ENCODE measurements at regions not wholly inside any gene's neighbourhood (a gene's known extent, or its start where the extent isn't known, plus 50 kb on each side); places are given as distances from the start of the nearest gene placed in this dataset.

- Histone ChIP-seq H3K4me1 (no peaks in the 10 kb centered on the region), H3K27me3 (replicated peaks; ENCODE audit: control insufficient read depth, insufficient read depth, low read length) (no peaks in the 10 kb centered on the region), H3K36me3 (ENCODE audit: control insufficient read depth, insufficient read depth, low read length) (no peaks in the 10 kb centered on the region), H3K4me3 (ENCODE audit: low read depth, low read length) (no peak overlapping the region), H3K9me3 (peaks cover 9% of the 10 kb centered on the region; the same call in 1 of the 2 replicates)
- Mint-ChIP-seq H3K9me3 (ENCODE audit: unreplicated experiment) (peaks cover 18% of the 10 kb centered on the region), H3K27ac (ENCODE audit: unreplicated experiment) (no peak overlapping the region), H3K27me3 (ENCODE audit: insufficient read depth, unreplicated experiment) (no peaks in the 10 kb centered on the region), H3K36me3 (ENCODE audit: insufficient read depth, unreplicated experiment) (no peaks in the 10 kb centered on the region), H3K4me3 (ENCODE audit: unreplicated experiment) (no peak overlapping the region), H3K4me1 (ENCODE audit: low read depth, unreplicated experiment) (no peaks in the 10 kb centered on the region)
- CTCF ChIA-PET, result no interaction called here
- intact Hi-C loops (cut with micrococcal nuclease; ENCODE audit: unreplicated experiment), result no loop called here
- no TSS peak for BruUV-seq (replicated peaks)
- no peak for DNase-seq
- TF ChIP-seq, protein P1, sequence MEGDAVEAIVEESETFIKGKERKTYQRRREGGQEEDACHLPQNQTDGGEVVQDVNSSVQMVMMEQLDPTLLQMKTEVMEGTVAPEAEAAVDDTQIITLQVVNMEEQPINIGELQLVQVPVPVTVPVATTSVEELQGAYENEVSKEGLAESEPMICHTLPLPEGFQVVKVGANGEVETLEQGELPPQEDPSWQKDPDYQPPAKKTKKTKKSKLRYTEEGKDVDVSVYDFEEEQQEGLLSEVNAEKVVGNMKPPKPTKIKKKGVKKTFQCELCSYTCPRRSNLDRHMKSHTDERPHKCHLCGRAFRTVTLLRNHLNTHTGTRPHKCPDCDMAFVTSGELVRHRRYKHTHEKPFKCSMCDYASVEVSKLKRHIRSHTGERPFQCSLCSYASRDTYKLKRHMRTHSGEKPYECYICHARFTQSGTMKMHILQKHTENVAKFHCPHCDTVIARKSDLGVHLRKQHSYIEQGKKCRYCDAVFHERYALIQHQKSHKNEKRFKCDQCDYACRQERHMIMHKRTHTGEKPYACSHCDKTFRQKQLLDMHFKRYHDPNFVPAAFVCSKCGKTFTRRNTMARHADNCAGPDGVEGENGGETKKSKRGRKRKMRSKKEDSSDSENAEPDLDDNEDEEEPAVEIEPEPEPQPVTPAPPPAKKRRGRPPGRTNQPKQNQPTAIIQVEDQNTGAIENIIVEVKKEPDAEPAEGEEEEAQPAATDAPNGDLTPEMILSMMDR (IDR thresholded peaks at IDR 0.05; ENCODE audit: insufficient read depth in 1 of 2, low read depth in 1 of 2, low read length in 1 of 2, severe bottlenecking in 1 of 2, unreplicated experiment in 1 of 2), result no peak
- POLR2A ChIA-PET, result no interaction called here
Observed at GRCh38 chr6:126134491-126134890, 148.2 kb downstream of the TRMT11 start.

DNA sequence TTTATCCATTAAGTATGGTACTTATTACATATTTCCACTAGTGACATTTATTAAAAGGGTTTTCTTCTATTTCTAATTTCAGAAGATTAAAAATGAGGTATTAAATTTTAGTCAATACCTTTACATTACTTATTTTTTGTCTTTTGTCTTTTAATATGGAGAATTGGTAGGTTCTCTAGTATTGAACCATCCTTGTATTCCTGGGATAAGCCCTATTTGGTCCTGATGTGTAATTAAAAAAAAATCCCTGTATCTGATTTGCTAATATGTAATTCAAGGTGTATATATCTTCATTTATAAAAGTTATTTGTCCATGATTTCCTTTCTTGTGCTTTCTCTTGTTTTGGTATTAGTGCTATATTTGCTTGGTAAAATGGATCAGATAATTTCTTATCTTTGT is 153.7 kb downstream of the TRMT11 start:
- peaks cover 11% of the 10 kb centered on the region for H3K9me3 Mint-ChIP-seq (ENCODE audit: unreplicated experiment)
- no peak overlapping the region for H3K4me3 Mint-ChIP-seq (ENCODE audit: unreplicated experiment)
- DNase-seq, result no peak
- intact Hi-C loops (cut with micrococcal nuclease; ENCODE audit: unreplicated experiment), result no loop called here
- no peaks in the 10 kb centered on the region for H3K4me1 ChIP-seq
- H3K36me3 ChIP-seq (ENCODE audit: control insufficient read depth, insufficient read depth, low read length), result no peaks in the 10 kb centered on the region
- no peak overlapping the region for H3K27ac Mint-ChIP-seq (ENCODE audit: unreplicated experiment)
- H3K27me3 ChIP-seq (replicated peaks; ENCODE audit: control insufficient read depth, insufficient read depth, low read length), result no peaks in the 10 kb centered on the region
- no peak overlapping the region for H3K4me3 ChIP-seq (ENCODE audit: low read depth, low read length)
- H3K9me3 ChIP-seq, result peaks cover 13% of the 10 kb centered on the region; the same call in 1 of the 2 replicates
- ChIA-PET CTCF (no interaction called here), POLR2A (no interaction called here)
- no peaks in the 10 kb centered on the region for H3K27me3 Mint-ChIP-seq (ENCODE audit: insufficient read depth, unreplicated experiment)
- BruUV-seq (replicated peaks), result no TSS peak
- no peaks in the 10 kb centered on the region for H3K36me3 Mint-ChIP-seq (ENCODE audit: insufficient read depth, unreplicated experiment)
- TF ChIP-seq, protein P1 (IDR thresholded peaks at IDR 0.05; ENCODE audit: insufficient read depth in 1 of 2, low read depth in 1 of 2, low read length in 1 of 2, severe bottlenecking in 1 of 2, unreplicated experiment in 1 of 2), result no peak
- H3K4me1 Mint-ChIP-seq (ENCODE audit: low read depth, unreplicated experiment), result no peaks in the 10 kb centered on the region

DNA sequence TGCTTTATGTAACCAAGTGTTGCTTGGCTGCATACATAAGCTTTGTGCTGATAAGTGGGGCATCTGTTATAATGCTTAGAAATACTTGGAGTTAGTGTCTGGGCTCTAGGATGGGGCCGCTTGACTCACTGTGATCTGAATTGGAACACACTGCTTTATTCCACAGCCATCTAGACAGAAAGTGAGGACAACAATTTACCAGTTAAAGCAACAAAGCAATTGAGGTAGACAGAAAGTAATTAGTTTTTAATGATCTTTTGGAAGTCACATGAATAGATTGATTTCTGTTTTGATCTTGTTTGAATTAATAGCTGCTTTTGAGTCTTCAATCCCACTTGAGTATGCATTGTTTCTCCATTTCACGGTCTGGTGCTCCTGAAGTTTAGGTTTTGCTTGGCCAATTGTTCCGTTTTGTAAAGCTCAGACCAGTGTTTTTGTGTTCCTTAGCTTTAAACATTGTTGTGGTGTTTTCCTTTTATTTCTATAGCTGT is 157.5 kb downstream of the TRMT11 start:
- no peak for DNase-seq
- no peak overlapping the region for H3K4me3 ChIP-seq (ENCODE audit: low read depth, low read length)
- ChIA-PET CTCF (no interaction called here), POLR2A (no interaction called here)
- H3K4me1 Mint-ChIP-seq (ENCODE audit: low read depth, unreplicated experiment), result no peaks in the 10 kb centered on the region
- H3K4me1 ChIP-seq, result 0 out of 2 replicates have a peak, but pooled peaks cover under 1% of the 10 kb centered on the region
- TF ChIP-seq, protein P1 (IDR thresholded peaks at IDR 0.05; ENCODE audit: insufficient read depth in 1 of 2, low read depth in 1 of 2, low read length in 1 of 2, severe bottlenecking in 1 of 2, unreplicated experiment in 1 of 2), result no peak
- no peak overlapping the region for H3K4me3 Mint-ChIP-seq (ENCODE audit: unreplicated experiment)
- H3K27ac Mint-ChIP-seq (ENCODE audit: unreplicated experiment), result no peak overlapping the region
- no peaks in the 10 kb centered on the region for H3K27me3 ChIP-seq (replicated peaks; ENCODE audit: control insufficient read depth, insufficient read depth, low read length)
- H3K9me3 Mint-ChIP-seq (ENCODE audit: unreplicated experiment), result no peaks in the 10 kb centered on the region
- no peaks in the 10 kb centered on the region for H3K36me3 ChIP-seq (ENCODE audit: control insufficient read depth, insufficient read depth, low read length)
- intact Hi-C loops (cut with micrococcal nuclease; ENCODE audit: unreplicated experiment), result no loop called here
- no peaks in the 10 kb centered on the region for H3K27me3 Mint-ChIP-seq (ENCODE audit: insufficient read depth, unreplicated experiment)
- BruUV-seq (replicated peaks), result no TSS peak
- peaks cover 4% of the 10 kb centered on the region; the same call in 1 of the 2 replicates for H3K9me3 ChIP-seq
- no peaks in the 10 kb centered on the region for H3K36me3 Mint-ChIP-seq (ENCODE audit: insufficient read depth, unreplicated experiment)

Data from Caco-2 (cell line).